ENCODE measurements at regions not wholly inside any gene's neighbourhood (a gene's known extent, or its start where the extent isn't known, plus 50 kb on each side); places are given as distances from the start of the nearest gene placed in this dataset.

- no peak for TF ChIP-seq CTCF (IDR thresholded peaks at IDR 0.05)
These were observed 179.1 kb upstream of the IL1RAPL1 start for GRCh38 chrX:28408017-28408723.

- TF ChIP-seq CTCF (IDR thresholded peaks at IDR 0.05): no peak
These were observed 188.9 kb upstream of the IL1RAPL1 start for GRCh38 chrX:28398342-28398741.

GRCh38 chrX:28391528-28391927, 195.7 kb upstream of the IL1RAPL1 start:
- no peak for TF ChIP-seq CTCF (IDR thresholded peaks at IDR 0.05)

- TF ChIP-seq CTCF (IDR thresholded peaks at IDR 0.05): no peak
These were observed 208.1 kb upstream of the IL1RAPL1 start for GRCh38 chrX:28379103-28379502.

- no peak for TF ChIP-seq CTCF (IDR thresholded peaks at IDR 0.05)
These were observed 235.4 kb upstream of the IL1RAPL1 start for GRCh38 chrX:28351801-28352200.

- TF ChIP-seq CTCF (IDR thresholded peaks at IDR 0.05): no peak
These were observed 237.4 kb upstream of the IL1RAPL1 start for GRCh38 chrX:28349888-28350287.

GRCh38 chrX:28347476-28347875, 239.8 kb upstream of the IL1RAPL1 start:
- TF ChIP-seq CTCF (IDR thresholded peaks at IDR 0.05): no peak

GRCh38 chrX:28329156-28329555, 258.1 kb upstream of the IL1RAPL1 start:
- TF ChIP-seq CTCF (IDR thresholded peaks at IDR 0.05): no peak
